ENCODE measurements at regions not wholly inside any gene's neighbourhood (a gene's known extent, or its start where the extent isn't known, plus 50 kb on each side); places are given as distances from the start of the nearest gene placed in this dataset.

- Histone ChIP-seq H3K27me3 (ENCODE audit: control insufficient read depth, insufficient read depth, low read length) (no peaks in the 10 kb centered on the region), H3K36me3 (ENCODE audit: control insufficient read depth, insufficient read depth, low read length) (no peaks in the 10 kb centered on the region), H3K4me3 (ENCODE audit: low read depth, low read length) (no peak overlapping the region)
- TF ChIP-seq CTCF (IDR thresholded peaks at IDR 0.05; ENCODE audit: insufficient read depth, low read length, severe bottlenecking): no peak
- FAIRE-seq (no peak), DNase-seq (ENCODE audit: low read depth) (no peak)
These were observed 146.0 kb upstream of the IFNG-AS1 start for GRCh38 chr12:67843257-67843656.

DNA sequence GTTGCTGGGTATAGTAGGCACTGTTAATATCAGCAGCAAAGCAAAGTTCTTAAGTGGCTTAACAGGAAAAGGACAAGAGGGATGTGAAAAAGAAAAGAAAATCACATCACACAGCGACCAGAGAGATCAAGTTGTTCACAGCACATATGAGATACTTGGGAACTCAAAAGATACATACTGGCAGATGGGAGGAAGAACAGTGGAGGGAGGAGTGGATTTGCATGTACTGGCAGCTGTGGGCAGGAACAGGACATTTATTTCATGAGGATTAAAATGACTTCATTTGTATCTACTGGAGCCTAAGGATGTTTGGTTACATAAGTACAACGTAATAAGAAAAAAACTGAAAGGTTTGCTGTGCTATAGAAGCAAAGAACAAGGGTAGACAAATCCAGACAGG, 136.5 kb upstream of the IFNG-AS1 start:
- FAIRE-seq (no peak), DNase-seq (ENCODE audit: low read depth) (no peak)
- no peak overlapping the region for H3K4me3 ChIP-seq (ENCODE audit: low read depth, low read length)
- no peaks in the 10 kb centered on the region for H3K36me3 ChIP-seq (ENCODE audit: control insufficient read depth, insufficient read depth, low read length)
- TF ChIP-seq CTCF (IDR thresholded peaks at IDR 0.05; ENCODE audit: insufficient read depth, low read length, severe bottlenecking): no peak
- no peaks in the 10 kb centered on the region for H3K27me3 ChIP-seq (ENCODE audit: control insufficient read depth, insufficient read depth, low read length)

GRCh38 chr12:67853204-67853603, 136.0 kb upstream of the IFNG-AS1 start:
- no peaks in the 10 kb centered on the region for H3K27me3 ChIP-seq (ENCODE audit: control insufficient read depth, insufficient read depth, low read length)
- DNase-seq (ENCODE audit: low read depth): no peak
- no peak for FAIRE-seq
- TF ChIP-seq CTCF (IDR thresholded peaks at IDR 0.05; ENCODE audit: insufficient read depth, low read length, severe bottlenecking): no peak
- H3K36me3 ChIP-seq (ENCODE audit: control insufficient read depth, insufficient read depth, low read length): no peaks in the 10 kb centered on the region
- H3K4me3 ChIP-seq (ENCODE audit: low read depth, low read length): no peak overlapping the region

- FAIRE-seq (no peak), DNase-seq (ENCODE audit: low read depth) (peak; percentile 19)
- no peak for TF ChIP-seq CTCF (IDR thresholded peaks at IDR 0.05; ENCODE audit: insufficient read depth, low read length, severe bottlenecking)
- Histone ChIP-seq H3K4me3 (ENCODE audit: low read depth, low read length) (no peak overlapping the region), H3K36me3 (ENCODE audit: control insufficient read depth, insufficient read depth, low read length) (no peaks in the 10 kb centered on the region), H3K27me3 (ENCODE audit: control insufficient read depth, insufficient read depth, low read length) (no peaks in the 10 kb centered on the region)
These were observed 134.9 kb upstream of the IFNG-AS1 start for GRCh38 chr12:67854351-67854750.

GRCh38 chr12:67855103-67855502, 134.1 kb upstream of the IFNG-AS1 start:
- no peaks in the 10 kb centered on the region for H3K27me3 ChIP-seq (ENCODE audit: control insufficient read depth, insufficient read depth, low read length)
- FAIRE-seq (no peak), DNase-seq (ENCODE audit: low read depth) (no peak)
- no peak overlapping the region for H3K4me3 ChIP-seq (ENCODE audit: low read depth, low read length)
- TF ChIP-seq CTCF (IDR thresholded peaks at IDR 0.05; ENCODE audit: insufficient read depth, low read length, severe bottlenecking): no peak
- no peaks in the 10 kb centered on the region for H3K36me3 ChIP-seq (ENCODE audit: control insufficient read depth, insufficient read depth, low read length)

DNA sequence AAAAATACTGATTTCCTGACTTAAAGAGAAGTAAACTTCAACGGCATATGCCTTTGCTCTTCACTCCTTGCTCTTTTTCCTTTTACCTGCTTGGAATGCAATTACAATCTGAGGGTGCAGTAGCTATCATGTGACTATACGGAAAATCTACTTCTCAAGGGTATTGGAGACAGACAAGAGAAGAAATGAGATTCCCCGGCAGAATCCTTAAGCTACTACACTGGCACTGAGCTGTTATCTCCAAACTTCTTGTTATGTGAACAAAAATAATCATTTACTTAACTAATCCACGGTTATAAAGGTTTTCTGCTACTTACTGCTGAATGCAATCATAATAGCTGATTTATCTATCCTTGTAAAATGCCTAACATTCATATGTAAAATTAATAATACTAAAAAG, 118.0 kb upstream of the IFNG-AS1 start:
- Histone ChIP-seq H3K27me3 (ENCODE audit: control insufficient read depth, insufficient read depth, low read length) (no peaks in the 10 kb centered on the region), H3K36me3 (ENCODE audit: control insufficient read depth, insufficient read depth, low read length) (no peaks in the 10 kb centered on the region), H3K4me3 (ENCODE audit: low read depth, low read length) (no peak overlapping the region)
- no peak for DNase-seq (ENCODE audit: low read depth)
- TF ChIP-seq CTCF (IDR thresholded peaks at IDR 0.05; ENCODE audit: insufficient read depth, low read length, severe bottlenecking): no peak
- no peak for FAIRE-seq
